Esophagus squamous epithelium (tissue), 5 donors: ENCODE measurements at regions not wholly inside any gene's neighbourhood (a gene's known extent, or its start where the extent isn't known, plus 50 kb on each side); places are given as distances from the start of the nearest gene placed in this dataset.

ENCODE experiments used
- DNase-seq: peaks from one replicate; lab custom pipeline; 2025; lab: John Stamatoyannopoulos, UW
- H3K27ac ChIP-seq, 4 donors: fragments of 200-600 bp; sonication (generic); one replicate each; pipeline ENCODE4 v1.5.1; 2016 to 2019; ENCODE audit warnings: mild to moderate bottlenecking in 1 of 4
- H3K27me3 ChIP-seq, 4 donors: fragments of 200-600 bp; sonication (generic); 1 replicate in 3 of 4; 2 replicates in 1 of 4; pipeline versions ENCODE4 v1.5.1 to v1.6.0; 2017 to 2021; ENCODE audit warnings: antibody characterized with exemption in 1 of 4
- H3K36me3 ChIP-seq, 3 donors: fragments of 200-600 bp; sonication (generic); one replicate each; pipeline ENCODE4 v1.5.1; 2016 to 2019
- H3K4me1 ChIP-seq, 3 donors: fragments of 200-600 bp; sonication (generic); one replicate each; pipeline ENCODE4 v1.5.1; 2017 to 2019
- H3K4me3 ChIP-seq, 4 donors: fragments of 200-600 bp; sonication (generic); 1 replicate in 3 of 4; 2 replicates in 1 of 4; pipeline ENCODE4 v1.5.1; 2016 to 2019; ENCODE audit warnings: mild to moderate bottlenecking in 2 of 4, moderate library complexity in 1 of 4
- H3K9me3 ChIP-seq, 3 donors: fragments of 200-600 bp; sonication (generic); one replicate each; pipeline ENCODE4 v1.5.1; 2016 to 2019
- POLR2A ChIP-seq, 4 donors: fragments of 450-650 bp; IDR thresholded peaks; one replicate each; pipeline ENCODE4 v1.6.1; 2017; ENCODE audit warnings: antibody characterized with exemption in 4 of 4, mild to moderate bottlenecking in 4 of 4, moderate library complexity in 3 of 4
- WGBS, 2 donors: methylation state at CpG; one replicate each; pipeline ENCODE4 v1.1.5; 2018; 5-methylcytosine and 5-hydroxymethylcytosine counted together
- intact Hi-C: fragments of 100-400 bp; cut with DNase I; formaldehyde crosslinking; loops from one replicate; pipeline ENCODE4 v1.15.0; 2022
- TF ChIP-seq, protein P1 (sequence below), 6 experiments: fragments of 450-650 bp in 4 of 6; fragments of 200-600 bp in 2 of 6; sonication (generic) in 2 of 6; IDR thresholded peaks; one replicate each; pipeline ENCODE4 v1.5.1; 2016 to 2019; ENCODE audit warnings: antibody characterized with exemption in 6 of 6, mild to moderate bottlenecking in 4 of 6, moderate library complexity in 4 of 6
- donor health status: DM: yes; HTN: yes; CAD: no.

DNA sequence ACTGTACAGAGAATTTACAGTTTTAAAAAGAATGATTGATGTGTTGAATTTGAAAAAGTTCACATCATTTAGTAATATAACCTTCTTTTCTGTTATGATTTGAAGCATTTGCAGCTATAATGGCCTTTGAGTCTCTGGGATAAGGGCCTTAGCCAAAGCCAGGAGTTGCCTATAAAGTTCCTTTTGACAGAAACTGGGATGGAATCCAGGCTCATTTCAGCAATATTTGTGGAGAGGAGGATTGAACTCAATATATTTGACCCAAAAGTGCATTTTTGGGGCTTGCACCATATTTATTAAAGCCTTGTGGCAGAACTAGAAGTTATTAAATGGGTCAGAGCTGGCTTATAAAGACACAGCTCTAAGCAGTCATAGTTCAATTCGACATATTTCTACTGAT, 348.7 kb upstream of the EPHA3 start:
- 8 to 39% methylated on average over 1 of the region's 1 CpG for WGBS, 2 donors
- no peak for DNase-seq

DNA sequence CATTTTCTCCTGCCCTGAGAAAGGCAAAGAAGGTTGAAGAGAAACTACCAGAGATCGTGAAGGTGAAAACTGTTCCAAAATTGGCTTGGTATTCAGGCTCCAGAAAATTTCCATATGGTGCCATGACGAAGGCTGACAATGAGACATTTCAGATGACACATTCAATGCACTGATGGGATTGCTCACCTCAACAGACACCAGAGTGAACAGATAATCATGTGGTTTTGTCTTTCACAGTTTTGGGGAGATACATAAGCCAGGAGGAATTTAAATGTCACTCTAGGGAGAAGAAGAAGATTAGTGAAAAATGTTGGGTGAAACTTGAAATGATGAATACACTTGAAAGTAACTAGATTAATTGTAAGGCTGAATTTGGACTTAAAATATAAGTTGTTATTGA, 339.7 kb upstream of the EPHA3 start:
- Histone ChIP-seq H3K4me1 (no peaks in the 10 kb centered on the region), H3K27me3 (no peaks in the 10 kb centered on the region), H3K9me3 (no peaks in the 10 kb centered on the region), H3K4me3 (no peak overlapping the region), H3K36me3 (no peaks in the 10 kb centered on the region), H3K27ac (no peak overlapping the region)
- TF ChIP-seq, protein P1, sequence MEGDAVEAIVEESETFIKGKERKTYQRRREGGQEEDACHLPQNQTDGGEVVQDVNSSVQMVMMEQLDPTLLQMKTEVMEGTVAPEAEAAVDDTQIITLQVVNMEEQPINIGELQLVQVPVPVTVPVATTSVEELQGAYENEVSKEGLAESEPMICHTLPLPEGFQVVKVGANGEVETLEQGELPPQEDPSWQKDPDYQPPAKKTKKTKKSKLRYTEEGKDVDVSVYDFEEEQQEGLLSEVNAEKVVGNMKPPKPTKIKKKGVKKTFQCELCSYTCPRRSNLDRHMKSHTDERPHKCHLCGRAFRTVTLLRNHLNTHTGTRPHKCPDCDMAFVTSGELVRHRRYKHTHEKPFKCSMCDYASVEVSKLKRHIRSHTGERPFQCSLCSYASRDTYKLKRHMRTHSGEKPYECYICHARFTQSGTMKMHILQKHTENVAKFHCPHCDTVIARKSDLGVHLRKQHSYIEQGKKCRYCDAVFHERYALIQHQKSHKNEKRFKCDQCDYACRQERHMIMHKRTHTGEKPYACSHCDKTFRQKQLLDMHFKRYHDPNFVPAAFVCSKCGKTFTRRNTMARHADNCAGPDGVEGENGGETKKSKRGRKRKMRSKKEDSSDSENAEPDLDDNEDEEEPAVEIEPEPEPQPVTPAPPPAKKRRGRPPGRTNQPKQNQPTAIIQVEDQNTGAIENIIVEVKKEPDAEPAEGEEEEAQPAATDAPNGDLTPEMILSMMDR (IDR thresholded peaks at IDR 0.05), result no peak
- TF ChIP-seq POLR2A (IDR thresholded peaks at IDR 0.05), result no peak
- no peak for DNase-seq
- intact Hi-C loops, result no loop called here
- WGBS, 2 donors, result 59 to 76% methylated on average over 2 of the region's 2 CpGs

More for the DNA sequence above, 348.7 kb upstream of the EPHA3 start:
- H3K4me3 ChIP-seq, result no peak overlapping the region
- TF ChIP-seq, protein P1 (IDR thresholded peaks at IDR 0.05), result no peak
- no peak for TF ChIP-seq POLR2A (IDR thresholded peaks at IDR 0.05)
- H3K9me3 ChIP-seq, result no peaks in the 10 kb centered on the region
- intact Hi-C loops, result no loop called here
- H3K27me3 ChIP-seq, result no peaks in the 10 kb centered on the region
- no peaks in the 10 kb centered on the region for H3K4me1 ChIP-seq
- H3K27ac ChIP-seq, result no peak overlapping the region
- H3K36me3 ChIP-seq, result no peaks in the 10 kb centered on the region

DNA sequence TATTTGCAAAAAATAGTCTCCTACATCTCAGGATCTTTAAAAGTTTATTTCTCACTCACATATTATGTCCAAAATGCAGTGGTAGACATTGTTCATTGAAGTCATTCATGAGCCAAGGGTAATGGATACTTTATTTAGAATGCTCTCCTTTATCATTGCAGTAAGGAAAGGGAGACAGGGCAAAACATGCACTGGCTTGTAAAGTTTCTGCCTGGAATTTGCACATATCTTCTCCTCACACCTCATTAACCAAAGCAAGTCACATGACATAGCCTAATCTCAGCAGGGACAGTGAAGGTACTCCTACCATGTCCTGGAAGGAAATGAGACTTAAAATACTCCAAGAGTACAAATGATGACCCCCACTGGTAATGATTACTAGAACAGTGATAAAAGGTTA, 333.7 kb upstream of the EPHA3 start:
- TF ChIP-seq, protein P1 (IDR thresholded peaks at IDR 0.05), result no peak
- TF ChIP-seq POLR2A (IDR thresholded peaks at IDR 0.05), result no peak
- H3K9me3 ChIP-seq, result no peaks in the 10 kb centered on the region
- no peaks in the 10 kb centered on the region for H3K4me1 ChIP-seq
- no peaks in the 10 kb centered on the region for H3K36me3 ChIP-seq
- DNase-seq, result no peak
- H3K27ac ChIP-seq, result no peak overlapping the region
- intact Hi-C loops, result no loop called here
- H3K27me3 ChIP-seq, result no peaks in the 10 kb centered on the region
- H3K4me3 ChIP-seq, result no peak overlapping the region

DNA sequence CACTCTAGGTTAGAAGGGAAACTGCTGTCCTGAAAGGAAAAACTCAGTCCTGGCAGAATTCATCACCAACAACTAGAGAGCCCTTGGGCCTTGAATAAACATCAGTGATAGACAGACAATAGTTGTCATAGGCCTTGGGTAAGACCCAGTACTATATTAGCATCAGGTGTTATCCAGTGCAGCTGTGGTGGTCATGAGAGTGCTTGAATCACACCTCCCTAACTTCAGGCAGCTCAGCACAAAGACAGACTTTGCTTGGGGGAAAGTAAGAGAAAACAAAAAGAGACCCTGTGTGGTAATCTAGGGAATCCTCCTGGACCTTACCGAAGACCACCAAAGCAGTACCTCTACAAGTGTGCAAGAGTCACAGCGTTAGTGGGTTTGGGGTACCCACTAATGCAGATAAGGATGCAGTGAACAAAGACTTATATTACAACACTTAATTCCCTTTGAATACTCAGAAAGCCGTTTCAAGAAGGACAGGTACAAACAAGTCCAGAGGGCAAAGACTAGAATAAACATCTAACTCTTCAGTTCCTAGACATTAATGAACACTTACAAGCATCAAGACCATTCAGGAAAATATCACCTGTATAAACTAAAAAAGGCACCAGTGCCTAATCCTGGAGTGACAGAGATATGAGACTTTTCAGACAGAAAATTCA, 332.3 kb upstream of the EPHA3 start:
- H3K27me3 ChIP-seq, result no peaks in the 10 kb centered on the region
- DNase-seq, result no peak
- no peaks in the 10 kb centered on the region for H3K36me3 ChIP-seq
- no peaks in the 10 kb centered on the region for H3K9me3 ChIP-seq
- H3K4me1 ChIP-seq, result no peaks in the 10 kb centered on the region
- TF ChIP-seq, protein P1 (IDR thresholded peaks at IDR 0.05), result no peak
- TF ChIP-seq POLR2A (IDR thresholded peaks at IDR 0.05), result no peak
- intact Hi-C loops, result no loop called here
- H3K4me3 ChIP-seq, result no peak overlapping the region
- 46 to 62% methylated on average over 3 of the region's 3 CpGs for WGBS, 2 donors
- no peak overlapping the region for H3K27ac ChIP-seq

DNA sequence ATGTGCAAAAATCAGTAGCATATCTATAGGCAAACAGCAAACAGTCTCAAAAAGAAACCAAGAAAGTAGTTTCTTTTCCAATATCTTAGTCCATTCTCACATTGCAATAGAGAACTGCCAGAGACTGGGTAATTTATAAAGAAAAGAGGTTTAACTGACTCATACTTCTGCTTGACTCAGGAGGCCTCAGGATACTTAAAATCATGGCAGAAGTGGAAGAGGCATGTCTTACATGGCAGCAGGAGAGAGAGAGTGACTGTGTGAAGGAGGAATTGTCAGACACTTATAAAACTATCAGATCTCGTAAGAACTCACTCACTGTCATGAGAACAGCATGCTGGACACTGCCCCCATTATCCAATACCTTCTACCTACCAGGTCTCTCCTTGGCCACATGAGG, 327.9 kb upstream of the EPHA3 start:
- Histone ChIP-seq H3K4me1 (no peaks in the 10 kb centered on the region), H3K9me3 (no peaks in the 10 kb centered on the region), H3K27me3 (no peaks in the 10 kb centered on the region), H3K27ac (no peak overlapping the region), H3K4me3 (no peak overlapping the region), H3K36me3 (no peaks in the 10 kb centered on the region)
- intact Hi-C loops, result no loop called here
- WGBS, 2 donors, result 33 to 53% methylated on average over 1 of the region's 1 CpG
- TF ChIP-seq, protein P1 (IDR thresholded peaks at IDR 0.05), result no peak
- no peak for TF ChIP-seq POLR2A (IDR thresholded peaks at IDR 0.05)
- no peak for DNase-seq
